ENCODE measurements at regions not wholly inside any gene's neighbourhood (a gene's known extent, or its start where the extent isn't known, plus 50 kb on each side); places are given as distances from the start of the nearest gene placed in this dataset.

- no peak overlapping the region for H3K4me3 Mint-ChIP-seq
- ChIA-PET POLR2A (no interaction called here), CTCF (no interaction called here)
- H3K27me3 Mint-ChIP-seq: peaks cover 3% of the 10 kb centered on the region
- H3K27ac Mint-ChIP-seq: no peak overlapping the region
- no peaks in the 10 kb centered on the region for H3K9me3 Mint-ChIP-seq
- H3K36me3 Mint-ChIP-seq (ENCODE audit: low read depth): no peaks in the 10 kb centered on the region
- no peaks in the 10 kb centered on the region for H3K4me1 Mint-ChIP-seq
- DNase-seq: no peak
These were observed 51.2 kb upstream of the CDK20 start for GRCh38 chr9:88025411-88026117.

GRCh38 chr9:88024896-88025295 is 50.6 kb upstream of the CDK20 start:
- ChIA-PET CTCF (no interaction called here), POLR2A (no interaction called here)
- no peak for DNase-seq
- H3K9me3 Mint-ChIP-seq: no peaks in the 10 kb centered on the region
- no peak overlapping the region for H3K27ac Mint-ChIP-seq
- peaks cover 3% of the 10 kb centered on the region for H3K27me3 Mint-ChIP-seq
- no peaks in the 10 kb centered on the region for H3K36me3 Mint-ChIP-seq (ENCODE audit: low read depth)
- no peak overlapping the region for H3K4me3 Mint-ChIP-seq
- no peaks in the 10 kb centered on the region for H3K4me1 Mint-ChIP-seq
